IMR-90 (cell line): ENCODE measurements at regions not wholly inside any gene's neighbourhood (a gene's known extent, or its start where the extent isn't known, plus 50 kb on each side); places are given as distances from the start of the nearest gene placed in this dataset.
"Not testable (repeated sequence)": the region's sequence is repeated elsewhere in the genome, so short reads cannot be mapped to it uniquely, and the experiment has no call there.

Experiments used
- ATAC-seq: fragments of 200-7000 bp; cut with Tn5 transposase; 2 replicates; pipeline ENCODE4 v1.9.1; 2020; ENCODE audit warnings: low read depth, mild to moderate bottlenecking, moderate library complexity
- BruUV-seq: library from RNA; stranded (reverse); fragments of 400-500 nt; replicated peaks from 2 replicates; lab custom pipeline; 2021; lab: Mats Ljungman, UMichigan
- CTCF ChIA-PET: fragments of 300-600 bp; formaldehyde crosslinking; extraction: SDS; loops from one replicate; lab custom pipeline; 2021; ENCODE audit warnings: antibody characterized with exemption; lab: Yijun Ruan, JAX
- POLR2A ChIA-PET: fragments of 300-600 bp; sonication (Branson Sonifier 250); formaldehyde crosslinking; loops from one replicate; lab custom pipeline; 2022; ENCODE audit warnings: antibody characterized with exemption; ENCODE audit not compliant: unreplicated experiment; lab: Charles Lee
- DNase-seq: peaks from one replicate; pipeline ENCODE4 v3.0.0; 2013
- H2AFZ ChIP-seq: replicated peaks from 2 replicates; pipeline ENCODE3; 2013; ENCODE audit warnings: low read length, mild to moderate bottlenecking; ENCODE audit not compliant: poor library complexity
- H2AK5ac ChIP-seq: 2 replicates; pipeline ENCODE4 v1.6.1; 2013; ENCODE audit warnings: low read depth, low read length, inconsistent platforms
- H2AK9ac ChIP-seq: replicated peaks from 2 replicates; pipeline ENCODE3; 2013; ENCODE audit warnings: mild to moderate bottlenecking, low read depth, low read length, moderate library complexity; ENCODE audit not compliant: poor library complexity
- H2BK120ac ChIP-seq: 2 replicates; pipeline ENCODE4 v1.6.1; 2013; ENCODE audit warnings: low read depth, low read length, inconsistent platforms
- H2BK15ac ChIP-seq: 3 replicates; pipeline ENCODE4 v1.6.1; 2013; ENCODE audit warnings: low read depth, low read length, inconsistent platforms
- H2BK20ac ChIP-seq: 2 replicates; pipeline ENCODE4 v1.6.1; 2013; ENCODE audit warnings: low read depth, mild to moderate bottlenecking, inconsistent platforms, low read length, moderate library complexity
- H2BK5ac ChIP-seq: 2 replicates; pipeline ENCODE4 v1.6.1; 2013; ENCODE audit warnings: mild to moderate bottlenecking, low read depth, low read length, inconsistent platforms; ENCODE audit not compliant: poor library complexity, severe bottlenecking
- H3K14ac ChIP-seq: replicated peaks from 2 replicates; pipeline ENCODE4 v1.6.1; 2013; ENCODE audit warnings: low read depth, low read length, inconsistent platforms
- H3K18ac ChIP-seq: 2 replicates; pipeline ENCODE4 v1.6.1; 2013; ENCODE audit warnings: low read depth, low read length, control low read depth
- H3K23ac ChIP-seq: 2 replicates; pipeline ENCODE4 v1.6.1; 2013; ENCODE audit warnings: low read depth, low read length, inconsistent platforms
- H3K27ac ChIP-seq: 2 replicates; pipeline ENCODE4 v1.5.1; 2013; ENCODE audit warnings: mild to moderate bottlenecking, control low read depth, low read length; ENCODE audit not compliant: insufficient read depth
- H3K27me3 ChIP-seq: 2 replicates; pipeline ENCODE4 v1.6.1; 2013; ENCODE audit warnings: low read length; ENCODE audit not compliant: control insufficient read depth, insufficient read depth
- H3K36me3 ChIP-seq: 2 replicates; pipeline ENCODE4 v1.6.1; 2013; ENCODE audit warnings: low read length, mixed read lengths; ENCODE audit not compliant: control insufficient read depth, insufficient read depth
- H3K4ac ChIP-seq: 2 replicates; pipeline ENCODE4 v1.6.1; 2013; ENCODE audit warnings: low read depth, low read length, inconsistent platforms
- H3K4me1 ChIP-seq: 2 replicates; pipeline ENCODE4 v1.6.1; 2013; ENCODE audit warnings: low read length, mixed read lengths; ENCODE audit not compliant: control insufficient read depth, insufficient read depth
- H3K4me2 ChIP-seq: 2 replicates; pipeline ENCODE4 v1.6.1; 2013; ENCODE audit warnings: low read depth, mild to moderate bottlenecking, control low read depth, low read length, moderate library complexity
- H3K4me3 ChIP-seq: 2 replicates; pipeline ENCODE4 v1.5.1; 2013; ENCODE audit warnings: low read depth, mild to moderate bottlenecking, control low read depth, low read length, moderate library complexity; ENCODE audit not compliant: insufficient read depth
- H3K56ac ChIP-seq: 2 replicates; pipeline ENCODE4 v1.6.1; 2013; ENCODE audit warnings: low read length, inconsistent platforms; ENCODE audit not compliant: insufficient read depth; ENCODE audit errors: extremely low read depth
- H3K79me1 ChIP-seq, 2 experiments: 2 replicates each; pipeline ENCODE4 v1.6.1; 2013; ENCODE audit warnings: low read length in 2 of 2, inconsistent platforms in 1 of 2, low read depth in 1 of 2
- H3K9ac ChIP-seq: 2 replicates; pipeline ENCODE4 v1.6.1; 2013; ENCODE audit warnings: low read depth, low read length, control low read depth
- H3K9me1 ChIP-seq: 2 replicates; pipeline ENCODE4 v1.6.1; 2013; ENCODE audit warnings: low read length, inconsistent platforms; ENCODE audit not compliant: insufficient read depth
- H3K9me3 ChIP-seq: 2 replicates; pipeline ENCODE4 v1.6.1; 2013; ENCODE audit warnings: low read length; ENCODE audit not compliant: control insufficient read depth, insufficient read depth
- H4K20me1 ChIP-seq: 2 replicates; pipeline ENCODE4 v1.6.1; 2013; ENCODE audit warnings: low read length, inconsistent platforms; ENCODE audit not compliant: insufficient read depth
- H4K5ac ChIP-seq: 2 replicates; pipeline ENCODE4 v1.6.1; 2013; ENCODE audit warnings: mild to moderate bottlenecking, low read depth, low read length, control low read depth
- H4K8ac ChIP-seq, 2 experiments: 2 replicates each; pipeline ENCODE4 v1.6.1; 2013; ENCODE audit warnings: low read depth in 2 of 2, low read length in 2 of 2, control low read depth in 1 of 2, inconsistent platforms in 1 of 2
- H4K91ac ChIP-seq: 2 replicates; pipeline ENCODE4 v1.6.1; 2013; ENCODE audit warnings: low read depth, low read length, inconsistent platforms; ENCODE audit not compliant: insufficient read depth
- CEBPB ChIP-seq: IDR thresholded peaks from 2 replicates; pipeline ENCODE4 v1.6.1; 2012; ENCODE audit warnings: low read depth, low read length, improper control_type of control experiment
- CHD1 ChIP-seq: IDR thresholded peaks from 2 replicates; pipeline ENCODE4 v1.6.1; 2012; ENCODE audit warnings: low read depth, low read length, improper control_type of control experiment
- CTCF ChIP-seq: conservative IDR thresholded peaks from 2 replicates; pipeline ENCODE4 v1.5.1; 2012; ENCODE audit warnings: mild to moderate bottlenecking, low read depth, low read length, improper control_type of control experiment
- SMC3 ChIP-seq: fragments of 150-350 bp; IDR thresholded peaks from 2 replicates; pipeline ENCODE4 v1.6.1; 2016; ENCODE audit warnings: low read depth, mild to moderate bottlenecking, antibody characterized with exemption, low read length, moderate library complexity
- WGBS, 2 experiments: methylation state at CpG; one replicate each; pipeline versions ENCODE4 v1.1.5 to v1.1.7; 2013; ENCODE audit warnings: missing lambda C conversion rate in 2 of 2; ENCODE audit not compliant: insufficient read length in 1 of 2; ENCODE audit errors: extremely low coverage in 2 of 2; 5-methylcytosine and 5-hydroxymethylcytosine counted together
- dilution Hi-C: fragments of 300-500 bp; cut with HindIII; formaldehyde crosslinking; loops from one replicate; pipeline ENCODE4 v1.14.3; 2018; ENCODE audit warnings: low sequenced_read_pairs; ENCODE audit not compliant: unreplicated experiment
- in situ Hi-C: fragments of 300-500 bp; cut with MboI; formaldehyde crosslinking; loops from 3 replicates; pipeline ENCODE4 v1.14.3; 2019; ENCODE audit warnings: low sequenced_read_pairs, inconsistent platforms, mixed read lengths
- intact Hi-C: fragments of 100-400 bp; cut with micrococcal nuclease; formaldehyde crosslinking; loops from 2 replicates; pipeline ENCODE4 v1.10.0; 2022

GRCh38 chr2:239593455-239593854 is 192.6 kb upstream of the HDAC4 start:
- Histone ChIP-seq H3K56ac (no peak overlapping the region), H3K79me1 (no peaks in the 10 kb centered on the region), H3K23ac (no peak overlapping the region), H2AK9ac (no peak overlapping the region), H4K8ac (no peak overlapping the region), H3K4ac (no peak overlapping the region), H3K27ac (no peak overlapping the region), H3K9me1 (no peaks in the 10 kb centered on the region), H2BK15ac (no peak overlapping the region), H3K27me3 (no peaks in the 10 kb centered on the region), H3K9ac (no peak overlapping the region), H2AK5ac (no peak overlapping the region), H2BK120ac (no peak overlapping the region), H3K4me2 (no peak overlapping the region), H4K91ac (no peak overlapping the region), H2BK5ac (no peak overlapping the region), H3K18ac (no peak overlapping the region), H4K5ac (no peak overlapping the region), H3K4me1 (no peaks in the 10 kb centered on the region), H3K4me3 (no peak overlapping the region), H4K20me1 (no peaks in the 10 kb centered on the region), H3K14ac (no peak overlapping the region), H3K9me3 (peaks cover 57% of the 10 kb centered on the region), H2AFZ (no peak overlapping the region), H2BK20ac (no peak overlapping the region), H3K36me3 (no peaks in the 10 kb centered on the region)
- intact Hi-C loops (no loop called here), in situ Hi-C loops (no loop called here), dilution Hi-C loops (no loop called here)
- ChIA-PET POLR2A (no interaction called here), CTCF (no interaction called here)
- DNase-seq (no peak), ATAC-seq (no peak)
- no TSS peak for BruUV-seq
- 58% methylated on average over 6 of the region's 6 CpGs; no CpG with 5 or more reads in 1 of the 2 experiments for WGBS, 2 experiments
- TF ChIP-seq CTCF = no peak
- TF ChIP-seq CHD1 = no peak
- no peak for TF ChIP-seq SMC3
- no peak for TF ChIP-seq CEBPB

- intact Hi-C loops, in situ Hi-C loops, H3K18ac ChIP-seq, BruUV-seq, H4K91ac ChIP-seq, H3K14ac ChIP-seq, H3K27ac ChIP-seq, H2AK9ac ChIP-seq, H3K79me1 ChIP-seq, H4K20me1 ChIP-seq, H3K4ac ChIP-seq, DNase-seq, H2BK15ac ChIP-seq, H3K4me2 ChIP-seq, POLR2A ChIA-PET, H2AFZ ChIP-seq, H3K36me3 ChIP-seq, ATAC-seq, H3K9me1 ChIP-seq, H4K8ac ChIP-seq, H2BK120ac ChIP-seq, H2AK5ac ChIP-seq, dilution Hi-C loops, H2BK20ac ChIP-seq, H3K4me1 ChIP-seq, H2BK5ac ChIP-seq, H3K56ac ChIP-seq, H3K4me3 ChIP-seq, CTCF ChIA-PET, H3K23ac ChIP-seq, H3K9ac ChIP-seq, H3K27me3 ChIP-seq, H4K5ac ChIP-seq: not testable (repeated sequence)
- H3K9me3 ChIP-seq = peaks cover 54% of the 10 kb centered on the region
- 76% methylated on average over 6 of the region's 16 CpGs; no CpG with 5 or more reads in 1 of the 2 experiments for WGBS, 2 experiments
These were observed 191.9 kb upstream of the HDAC4 start for GRCh38 chr2:239592629-239593290.
